ENCODE measurements at regions not wholly inside any gene's neighbourhood (a gene's known extent, or its start where the extent isn't known, plus 50 kb on each side); places are given as distances from the start of the nearest gene placed in this dataset.

GRCh38 chr4:152161676-152162330 is 374.1 kb downstream of the FBXW7 start:
- no peak overlapping the region for H3K9ac ChIP-seq
- no peak overlapping the region for H2AFZ ChIP-seq (ENCODE audit: low read depth)
- H3K4me1 ChIP-seq (ENCODE audit: low read depth, poor library complexity, severe bottlenecking): no peaks in the 10 kb centered on the region
- H3K27me3 ChIP-seq (ENCODE audit: insufficient read depth, low read depth): no peaks in the 10 kb centered on the region
- H3K36me3 ChIP-seq (ENCODE audit: insufficient read depth): no peaks in the 10 kb centered on the region
- no peak for TF ChIP-seq CTCF (conservative IDR thresholded peaks at IDR 0.05; ENCODE audit: low read depth, low read length)
- H3K79me2 ChIP-seq (ENCODE audit: insufficient read depth, low read depth): no peaks in the 10 kb centered on the region
- no peaks in the 10 kb centered on the region for H4K20me1 ChIP-seq (ENCODE audit: insufficient read depth)
- H3K4me2 ChIP-seq: no peak overlapping the region
- no peak overlapping the region for H3K27ac ChIP-seq
- H3K4me3 ChIP-seq (IDR thresholded peaks at IDR 0.05; ENCODE audit: insufficient read depth, low read depth, low read length): no peak overlapping the region

DNA sequence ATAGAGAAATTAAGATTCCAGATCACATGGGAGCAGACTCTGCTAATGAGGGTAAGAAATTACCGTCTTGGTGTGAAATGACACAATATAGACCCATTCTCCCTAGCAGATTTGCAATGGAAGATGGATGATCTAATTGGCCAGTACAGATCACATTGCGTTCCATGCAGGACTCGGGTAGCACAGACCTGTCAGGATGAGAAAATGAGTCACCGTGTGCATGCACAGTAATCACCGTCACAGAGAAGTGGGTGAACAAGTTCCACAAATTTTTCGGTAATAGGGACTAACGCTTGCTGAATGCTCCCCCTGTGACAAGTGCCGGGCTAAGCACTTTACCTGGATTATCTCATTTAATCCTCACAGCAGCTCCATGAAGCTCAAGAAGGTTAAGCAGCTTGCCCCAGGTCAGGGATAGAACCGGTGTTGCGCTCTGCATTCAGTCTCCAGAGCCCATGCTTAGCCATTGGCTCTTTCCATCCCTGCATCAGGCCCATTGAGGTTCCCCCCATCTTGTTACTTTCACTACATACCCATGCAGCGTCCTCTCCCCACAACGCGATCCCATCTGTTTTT is 375.6 kb downstream of the FBXW7 start:
- Histone ChIP-seq H3K9ac (no peak overlapping the region), H4K20me1 (ENCODE audit: insufficient read depth) (no peaks in the 10 kb centered on the region), H3K27me3 (ENCODE audit: insufficient read depth, low read depth) (no peaks in the 10 kb centered on the region), H3K27ac (no peak overlapping the region), H3K36me3 (ENCODE audit: insufficient read depth) (no peaks in the 10 kb centered on the region), H3K79me2 (ENCODE audit: insufficient read depth, low read depth) (no peaks in the 10 kb centered on the region), H3K4me1 (ENCODE audit: low read depth, poor library complexity, severe bottlenecking) (no peaks in the 10 kb centered on the region), H2AFZ (ENCODE audit: low read depth) (no peak overlapping the region), H3K4me3 (IDR thresholded peaks at IDR 0.05; ENCODE audit: insufficient read depth, low read depth, low read length) (no peak overlapping the region), H3K4me2 (no peak overlapping the region)
- TF ChIP-seq CTCF (conservative IDR thresholded peaks at IDR 0.05; ENCODE audit: low read depth, low read length): no peak

DNA sequence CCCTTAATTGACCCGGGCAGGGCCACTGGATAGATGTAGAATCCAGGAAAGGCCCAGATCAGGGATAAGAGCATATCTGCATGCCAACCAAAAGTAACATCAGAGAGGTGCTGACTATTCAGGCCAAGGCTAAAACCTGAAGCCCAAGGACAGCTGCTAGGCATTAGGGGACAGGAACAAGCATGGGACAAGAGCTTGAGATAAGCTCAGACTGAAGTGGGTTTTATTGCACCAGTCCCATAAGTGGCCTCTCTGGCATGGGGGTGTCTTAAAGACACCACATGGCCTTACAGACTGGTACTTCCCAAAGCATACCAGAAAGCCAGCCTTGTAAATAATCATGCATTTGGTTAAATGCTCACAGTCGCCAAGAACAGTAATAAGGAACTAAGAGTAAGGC is 376.1 kb downstream of the FBXW7 start:
- no peak overlapping the region for H3K9ac ChIP-seq
- H3K4me2 ChIP-seq: no peak overlapping the region
- H3K4me1 ChIP-seq (ENCODE audit: low read depth, poor library complexity, severe bottlenecking): no peaks in the 10 kb centered on the region
- H4K20me1 ChIP-seq (ENCODE audit: insufficient read depth): no peaks in the 10 kb centered on the region
- no peak overlapping the region for H3K4me3 ChIP-seq (IDR thresholded peaks at IDR 0.05; ENCODE audit: insufficient read depth, low read depth, low read length)
- H3K36me3 ChIP-seq (ENCODE audit: insufficient read depth): no peaks in the 10 kb centered on the region
- no peaks in the 10 kb centered on the region for H3K79me2 ChIP-seq (ENCODE audit: insufficient read depth, low read depth)
- H3K27me3 ChIP-seq (ENCODE audit: insufficient read depth, low read depth): no peaks in the 10 kb centered on the region
- H2AFZ ChIP-seq (ENCODE audit: low read depth): no peak overlapping the region
- H3K27ac ChIP-seq: no peak overlapping the region
- no peak for TF ChIP-seq CTCF (conservative IDR thresholded peaks at IDR 0.05; ENCODE audit: low read depth, low read length)

DNA sequence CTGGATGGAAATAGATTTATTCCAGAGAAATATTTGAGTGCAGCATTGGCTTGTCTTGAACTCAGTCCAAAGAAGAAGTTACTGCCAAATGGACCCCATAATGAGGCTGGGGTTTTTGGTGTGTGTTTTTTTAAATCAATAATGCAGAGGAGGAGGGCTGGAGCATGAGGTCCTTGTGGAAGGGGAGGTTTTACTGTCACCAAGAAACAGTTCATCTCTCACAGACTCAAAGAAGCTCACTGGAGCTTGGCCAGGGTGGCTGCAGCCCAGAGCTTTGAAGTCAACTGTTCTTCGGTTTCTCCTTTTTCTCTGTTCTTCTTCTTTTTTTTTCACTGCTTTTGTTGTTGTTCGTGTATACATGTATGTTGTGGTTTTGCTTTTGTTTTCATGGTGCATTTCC is 377.7 kb downstream of the FBXW7 start:
- no peak for TF ChIP-seq CTCF (conservative IDR thresholded peaks at IDR 0.05; ENCODE audit: low read depth, low read length)
- H3K27ac ChIP-seq: no peak overlapping the region
- no peak overlapping the region for H3K4me3 ChIP-seq (IDR thresholded peaks at IDR 0.05; ENCODE audit: insufficient read depth, low read depth, low read length)
- H4K20me1 ChIP-seq (ENCODE audit: insufficient read depth): no peaks in the 10 kb centered on the region
- no peak overlapping the region for H3K4me2 ChIP-seq
- no peaks in the 10 kb centered on the region for H3K79me2 ChIP-seq (ENCODE audit: insufficient read depth, low read depth)
- no peaks in the 10 kb centered on the region for H3K36me3 ChIP-seq (ENCODE audit: insufficient read depth)
- no peak overlapping the region for H3K9ac ChIP-seq
- H2AFZ ChIP-seq (ENCODE audit: low read depth): no peak overlapping the region
- no peaks in the 10 kb centered on the region for H3K4me1 ChIP-seq (ENCODE audit: low read depth, poor library complexity, severe bottlenecking)
- no peaks in the 10 kb centered on the region for H3K27me3 ChIP-seq (ENCODE audit: insufficient read depth, low read depth)
